Non-pigmented ciliary epithelial cell (primary cell): ENCODE measurements at regions not wholly inside any gene's neighbourhood (a gene's known extent, or its start where the extent isn't known, plus 50 kb on each side); places are given as distances from the start of the nearest gene placed in this dataset.

Experiments used
- DNase-seq: peaks from one replicate; pipeline ENCODE4 v3.0.0-alpha.2; 2010; ENCODE audit warnings: low read depth

GRCh38 chr21:38659936-38660332 lies 145.8 kb upstream of the ETS2 start:
- no peak for DNase-seq

DNA sequence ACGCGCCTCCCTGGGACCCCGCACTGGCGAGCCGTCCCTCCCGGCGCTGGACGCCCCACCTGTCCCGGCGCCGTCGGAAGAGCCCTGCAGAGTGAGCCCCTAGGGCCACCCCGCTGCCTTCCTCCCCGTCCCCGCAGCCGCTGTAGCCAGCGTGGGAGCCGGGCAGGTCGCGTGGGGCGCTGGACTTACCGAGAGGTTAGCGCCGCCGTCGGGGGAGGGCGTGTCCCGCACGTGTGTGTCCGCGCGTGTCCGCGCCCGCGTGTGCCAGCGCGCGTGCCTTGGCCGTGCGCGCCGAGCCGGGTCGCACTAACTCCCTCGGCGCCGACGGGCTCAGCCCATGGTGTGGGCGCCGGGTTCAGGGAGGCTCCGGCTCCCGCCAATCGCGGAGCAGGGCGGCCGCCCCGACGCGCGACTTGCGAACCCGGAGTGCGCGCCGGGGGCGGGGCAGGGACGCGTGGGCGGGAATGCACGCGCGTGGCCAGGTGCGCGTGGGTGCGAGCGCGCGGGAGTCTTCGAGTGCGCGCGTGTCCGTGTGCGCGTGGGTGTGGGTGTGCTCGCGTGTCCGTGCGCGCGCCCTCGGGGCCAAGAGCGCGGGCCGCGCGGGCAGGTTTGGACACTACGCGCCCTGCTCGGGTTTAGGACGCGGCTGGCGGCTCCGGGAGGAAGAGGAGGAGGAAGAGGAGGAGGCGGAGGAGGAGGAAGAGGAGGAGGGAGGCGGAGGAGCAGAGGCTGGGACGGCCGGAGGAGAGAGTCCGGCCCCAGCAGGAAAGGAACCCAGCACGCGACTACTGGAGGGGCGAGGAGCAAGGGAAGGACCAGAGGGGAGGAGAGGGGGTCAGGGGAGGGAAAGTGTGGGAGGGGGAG lies 145.2 kb upstream of the ETS2 start:
- no peak for DNase-seq

GRCh38 chr21:38661197-38661871 lies 144.4 kb upstream of the ETS2 start:
- DNase-seq, result no peak

DNA sequence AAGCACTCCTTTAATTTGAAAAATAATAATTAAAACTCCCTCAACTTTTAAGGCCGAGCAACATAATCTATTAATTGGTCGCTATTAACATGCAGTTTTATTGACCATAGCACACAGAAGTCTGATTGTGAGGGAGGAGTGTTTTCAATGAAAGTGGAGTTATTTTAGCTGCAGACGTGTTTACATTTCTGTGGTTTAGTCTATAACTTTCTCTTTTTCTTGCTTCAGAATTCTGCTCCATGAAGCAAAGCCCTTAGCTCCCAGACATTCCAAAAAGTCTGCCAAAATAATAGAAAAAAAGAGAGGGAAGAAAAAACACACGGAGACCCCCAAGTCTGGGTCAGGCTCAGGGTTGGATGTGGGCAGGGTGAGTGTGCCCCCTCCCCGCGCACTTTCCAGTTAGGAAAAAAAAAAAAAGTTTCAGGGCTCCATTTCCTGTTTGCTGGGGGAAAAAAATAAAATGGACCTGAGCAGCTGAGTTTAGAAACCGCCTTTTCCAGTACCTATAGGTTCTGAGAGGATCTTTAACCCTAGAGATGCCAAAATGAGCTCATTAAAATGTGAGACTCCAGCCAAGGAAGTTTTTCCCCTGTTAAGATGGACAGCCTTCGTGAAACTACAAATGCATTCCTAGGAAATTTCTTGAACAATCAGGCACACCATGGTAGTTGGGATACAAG lies 143.7 kb upstream of the ETS2 start:
- no peak for DNase-seq

DNA sequence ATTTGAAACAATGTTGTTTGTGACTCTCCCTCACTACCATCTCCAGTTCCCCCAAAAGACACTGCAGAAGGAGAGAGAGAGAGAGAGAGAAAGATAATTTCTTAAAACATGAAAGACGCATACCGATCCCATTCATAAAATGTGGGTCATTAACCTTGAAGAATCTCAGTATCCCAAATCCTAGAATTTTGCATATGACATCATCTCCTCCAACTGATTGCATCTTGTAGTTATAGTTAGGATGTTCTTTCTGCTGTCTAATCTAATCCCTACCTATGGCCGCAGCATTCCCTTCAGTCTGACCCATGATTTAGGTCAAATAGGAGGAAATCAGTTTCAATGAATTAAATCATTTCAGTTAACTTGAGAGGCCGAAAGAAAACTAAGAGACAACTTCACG lies 142.4 kb upstream of the ETS2 start:
- no peak for DNase-seq

DNA sequence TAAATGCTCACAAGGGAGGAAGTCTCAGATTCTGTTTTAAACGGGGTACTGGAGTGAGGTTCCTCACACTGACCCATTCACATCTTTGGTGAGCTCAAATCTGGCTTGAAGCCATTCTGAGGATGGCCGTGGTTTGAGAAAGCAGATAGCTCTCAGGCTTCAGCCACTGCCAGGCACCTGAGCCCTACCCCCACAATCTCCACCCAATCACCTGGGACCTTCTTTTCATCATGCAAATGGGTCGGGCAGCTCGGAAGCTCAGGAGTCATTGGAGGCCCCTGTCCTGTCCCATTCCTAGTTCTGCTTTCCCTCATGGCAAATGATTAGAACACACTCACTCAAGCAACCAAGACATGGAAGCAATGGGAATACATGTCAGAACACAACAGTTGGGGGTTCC lies 141.4 kb upstream of the ETS2 start:
- no peak for DNase-seq

DNA sequence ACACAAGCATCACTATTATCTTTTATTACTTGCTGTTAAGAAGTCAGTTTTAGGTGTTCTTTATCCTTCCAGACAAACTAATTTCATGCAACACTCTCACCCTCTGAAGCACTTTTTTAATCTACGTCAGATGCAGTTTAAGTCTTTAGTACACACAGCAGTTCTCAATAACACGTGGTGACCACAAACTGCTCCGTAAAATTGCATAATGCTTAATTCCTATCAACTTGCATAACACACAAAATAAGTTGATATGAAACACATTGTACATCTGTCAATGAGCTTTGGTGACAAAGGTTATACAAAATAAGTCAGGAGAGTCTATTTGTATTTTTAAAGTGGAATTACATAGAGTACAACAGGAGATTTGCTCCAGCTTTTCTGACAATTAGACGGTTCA lies 140.9 kb upstream of the ETS2 start:
- DNase-seq, result no peak

DNA sequence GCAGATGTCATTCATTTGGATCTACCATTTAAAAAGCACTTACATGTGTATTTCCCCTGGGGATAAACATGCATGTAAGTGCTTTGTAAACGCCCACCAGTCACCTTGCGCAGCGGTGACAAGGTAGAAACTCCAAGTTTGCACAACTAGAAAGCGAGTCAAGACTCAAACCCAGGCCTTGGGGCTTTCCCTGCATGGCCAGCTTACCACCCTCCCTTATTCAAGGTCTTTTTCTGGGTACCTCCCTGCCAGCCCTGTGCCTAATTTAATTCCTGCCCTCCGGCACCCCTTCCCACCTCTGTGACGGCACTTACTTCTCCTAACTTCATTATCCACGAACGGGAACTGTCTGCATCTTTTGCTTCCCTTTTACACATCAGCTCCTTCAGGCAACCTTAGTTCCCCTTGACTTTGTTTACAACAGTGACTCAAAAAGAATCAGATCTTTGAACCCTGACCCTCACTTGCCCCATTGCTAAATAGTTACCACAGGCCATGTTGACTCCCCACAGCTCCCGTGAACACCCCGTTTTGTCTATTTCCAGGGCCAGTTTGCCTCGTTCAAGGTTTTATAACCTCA lies 138.3 kb upstream of the ETS2 start:
- DNase-seq, result no peak

- no peak for DNase-seq
Observed at GRCh38 chr21:38668067-38668466, 137.7 kb upstream of the ETS2 start.

- no peak for DNase-seq
Observed at GRCh38 chr21:38668541-38668940, 137.2 kb upstream of the ETS2 start.

- DNase-seq, result no peak
Observed at GRCh38 chr21:38669186-38669585, 136.5 kb upstream of the ETS2 start.

GRCh38 chr21:38670861-38671260 lies 134.9 kb upstream of the ETS2 start:
- no peak for DNase-seq

DNA sequence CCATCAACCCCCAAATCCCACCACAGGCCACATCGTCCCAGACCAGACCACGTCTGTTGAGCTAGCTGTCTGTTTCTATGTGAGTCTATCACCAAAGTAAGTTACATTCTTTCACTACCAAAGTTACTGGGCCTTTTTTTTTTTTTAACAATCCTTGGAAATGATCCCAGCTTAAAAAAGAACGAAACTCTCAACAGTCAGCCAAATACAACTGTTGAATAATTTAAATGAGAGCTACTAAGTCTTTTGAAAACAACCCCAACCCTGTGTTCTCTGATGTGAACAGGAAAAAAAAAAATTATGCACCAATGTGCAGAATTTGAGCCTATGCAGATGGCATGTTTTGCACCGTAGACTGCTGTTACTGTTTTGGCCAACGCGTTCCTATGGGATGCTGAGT lies 134.0 kb upstream of the ETS2 start:
- no peak for DNase-seq

DNA sequence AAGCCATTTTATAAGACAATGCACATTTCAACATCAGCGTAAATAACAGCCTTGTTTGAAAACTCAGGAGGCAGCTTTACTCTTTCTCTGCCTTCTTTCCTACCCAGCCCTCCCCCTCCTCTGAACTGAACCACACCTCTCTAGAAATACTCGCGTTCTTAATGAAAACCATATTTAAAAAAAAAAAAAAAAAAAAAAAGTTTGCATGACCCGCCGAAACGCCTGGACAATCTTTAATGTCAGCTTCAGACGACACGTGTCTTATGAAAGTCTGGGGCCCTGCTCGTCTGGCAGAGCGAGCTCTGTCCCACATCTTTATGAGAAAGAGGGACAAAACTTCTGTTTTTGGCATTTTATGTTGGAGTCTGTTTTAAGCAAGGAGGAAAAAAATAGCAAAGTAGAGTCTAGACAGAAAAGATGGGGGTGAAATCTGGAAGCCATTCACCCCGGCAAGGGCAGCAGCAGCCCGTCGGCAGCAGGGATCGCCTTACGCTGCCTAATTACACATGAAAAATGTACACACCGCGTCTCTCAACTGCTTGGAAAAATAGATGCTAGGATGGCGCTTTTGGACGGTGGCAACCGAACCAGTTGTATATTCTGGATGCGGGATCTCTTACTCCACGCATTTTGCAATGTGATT lies 130.4 kb upstream of the ETS2 start:
- DNase-seq, result no peak

GRCh38 chr21:38678827-38679226 lies 126.9 kb upstream of the ETS2 start:
- no peak for DNase-seq

GRCh38 chr21:38679534-38679933 lies 126.2 kb upstream of the ETS2 start:
- DNase-seq, result peak; percentile 41

DNA sequence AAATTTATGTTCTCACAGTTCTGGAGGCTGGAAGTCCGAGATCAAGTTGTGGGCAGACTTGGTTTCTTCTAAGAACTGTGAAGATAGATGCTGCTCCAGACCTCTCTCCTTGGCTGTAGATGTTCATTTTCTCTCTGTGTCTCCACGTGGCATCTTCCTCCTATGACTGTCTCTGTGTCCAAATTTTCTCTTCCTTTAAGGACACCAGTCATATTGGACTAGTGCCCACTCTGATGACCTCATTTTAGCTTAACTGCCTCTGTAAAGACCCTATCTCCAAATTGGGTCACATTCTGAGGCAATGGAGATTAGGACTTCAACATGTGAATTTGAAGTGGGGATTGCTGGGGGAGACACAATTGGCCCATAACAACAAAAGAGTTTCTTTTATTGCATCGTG lies 125.3 kb upstream of the ETS2 start:
- no peak for DNase-seq

DNA sequence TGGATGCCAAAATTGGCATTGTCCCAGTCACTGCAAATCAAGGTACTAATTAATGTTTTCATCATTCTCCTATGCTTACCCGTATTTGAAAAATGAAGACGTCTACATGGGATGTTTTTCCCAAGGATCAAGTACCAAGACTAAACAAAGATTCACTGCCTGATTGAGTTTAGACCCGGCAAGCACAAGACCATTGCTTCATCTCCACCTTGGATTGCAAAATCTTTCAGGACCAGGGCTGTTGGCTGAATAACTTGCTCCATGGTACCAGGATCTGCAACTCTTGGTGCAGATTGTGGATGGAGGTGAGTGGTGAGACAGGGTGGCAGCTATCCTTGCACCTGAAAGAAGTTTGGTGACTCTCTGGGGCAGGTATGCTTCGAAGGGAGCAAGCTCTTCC lies 122.5 kb upstream of the ETS2 start:
- no peak for DNase-seq

GRCh38 chr21:38688068-38688467 lies 117.7 kb upstream of the ETS2 start:
- no peak for DNase-seq

DNA sequence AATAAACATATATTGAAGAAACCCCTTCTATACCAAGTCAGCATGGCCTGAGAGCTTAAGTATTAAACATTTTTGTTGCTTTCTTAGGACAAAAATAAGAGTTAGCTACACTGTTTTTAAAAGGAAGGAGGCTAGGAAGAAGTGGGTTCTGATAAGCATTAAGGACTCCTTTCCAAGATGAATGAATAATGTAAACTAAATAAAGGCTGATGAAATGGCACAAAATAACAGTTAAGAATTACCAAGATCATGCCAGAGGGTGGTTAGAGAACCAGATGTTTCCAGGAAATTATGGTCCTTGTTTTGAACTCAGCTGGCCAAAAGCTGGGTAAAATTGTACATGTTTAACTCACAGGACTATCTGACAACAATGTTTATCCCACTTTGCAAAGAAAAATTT lies 114.1 kb upstream of the ETS2 start:
- no peak for DNase-seq

GRCh38 chr21:38696579-38696978 lies 109.2 kb upstream of the ETS2 start:
- DNase-seq, result no peak

DNA sequence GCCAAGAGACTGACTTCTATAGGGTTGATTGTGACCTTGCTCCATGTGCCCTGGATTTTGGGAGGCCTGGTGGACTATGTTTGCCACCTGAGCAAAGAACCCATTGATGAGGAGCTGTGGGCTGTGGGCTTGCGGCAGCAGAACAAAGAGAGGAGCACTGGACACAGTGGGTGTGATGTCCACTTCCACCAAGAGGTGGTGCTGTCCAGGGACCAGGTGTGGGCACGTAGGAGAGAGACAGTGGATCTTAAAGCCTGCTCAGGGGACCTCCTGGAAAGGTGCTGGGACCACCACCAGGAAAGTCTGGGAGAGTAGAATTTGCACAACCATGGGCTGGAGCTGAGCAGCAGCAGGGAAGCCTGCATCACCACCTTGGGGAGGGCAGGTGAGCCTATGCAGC lies 106.7 kb upstream of the ETS2 start:
- no peak for DNase-seq
